Cardiac muscle cell (in vitro differentiated cells and primary cell): ENCODE measurements at regions not wholly inside any gene's neighbourhood (a gene's known extent, or its start where the extent isn't known, plus 50 kb on each side); places are given as distances from the start of the nearest gene placed in this dataset.

ENCODE experiments used
- DNase-seq, 2 donors: peaks; one replicate each; pipeline versions ENCODE4 v3.0.0 to v3.0.0-alpha.2; 2010 to 2017; ENCODE audit warnings: low read depth in 1 of 2, low spot score in 1 of 2
- H3K27ac ChIP-seq: fragments of 200-600 bp; sonication (generic); 2 replicates; pipeline ENCODE4 v1.5.1; 2016
- H3K27me3 ChIP-seq: fragments of 200-600 bp; sonication (generic); 2 replicates; pipeline ENCODE4 v1.6.0; 2016; ENCODE audit warnings: control low read depth
- H3K36me3 ChIP-seq: fragments of 200-600 bp; sonication (generic); 2 replicates; pipeline ENCODE4 v1.5.1; 2016; ENCODE audit warnings: control low read depth
- H3K4me1 ChIP-seq: fragments of 200-600 bp; sonication (generic); 2 replicates; pipeline ENCODE4 v1.8.1; 2017; ENCODE audit warnings: low read depth, mild to moderate bottlenecking, mixed run types
- H3K4me3 ChIP-seq: fragments of 200-600 bp; sonication (generic); 2 replicates; pipeline ENCODE4 v1.5.1; 2016; ENCODE audit warnings: mild to moderate bottlenecking
- H3K9me3 ChIP-seq: fragments of 200-600 bp; sonication (generic); 2 replicates; pipeline ENCODE4 v1.5.1; 2017; ENCODE audit warnings: low read depth, mild to moderate bottlenecking, control low read depth
- CTCF ChIP-seq: IDR thresholded peaks from 2 replicates; pipeline ENCODE4 v1.5.1; 2012; ENCODE audit warnings: low read depth, mild to moderate bottlenecking, low read length

- no peak for DNase-seq
- H3K27ac ChIP-seq, result no peak overlapping the region
- TF ChIP-seq CTCF, result no peak
- peaks cover 9% of the 10 kb centered on the region for H3K4me1 ChIP-seq
- no peaks in the 10 kb centered on the region for H3K36me3 ChIP-seq
- H3K4me3 ChIP-seq, result no peak overlapping the region
- no peaks in the 10 kb centered on the region for H3K9me3 ChIP-seq
- no peaks in the 10 kb centered on the region for H3K27me3 ChIP-seq
Observed at GRCh38 chr10:83276971-83277370, 862.3 kb upstream of the GHITM start.

- TF ChIP-seq CTCF, result no peak
- H3K4me3 ChIP-seq, result no peak overlapping the region
- no peaks in the 10 kb centered on the region for H3K4me1 ChIP-seq
- no peaks in the 10 kb centered on the region for H3K36me3 ChIP-seq
- H3K27me3 ChIP-seq, result no peaks in the 10 kb centered on the region
- DNase-seq, result no peak
- no peaks in the 10 kb centered on the region for H3K9me3 ChIP-seq
- H3K27ac ChIP-seq, result no peak overlapping the region
Observed at GRCh38 chr10:83283151-83283550, 856.2 kb upstream of the GHITM start.

- H3K9me3 ChIP-seq, result no peaks in the 10 kb centered on the region
- no peaks in the 10 kb centered on the region for H3K36me3 ChIP-seq
- DNase-seq, result no peak
- no peak overlapping the region for H3K27ac ChIP-seq
- no peaks in the 10 kb centered on the region for H3K4me1 ChIP-seq
- H3K4me3 ChIP-seq, result no peak overlapping the region
- TF ChIP-seq CTCF, result no peak
- no peaks in the 10 kb centered on the region for H3K27me3 ChIP-seq
Observed at GRCh38 chr10:83287374-83287773, 851.9 kb upstream of the GHITM start.

- H3K27ac ChIP-seq, result no peak overlapping the region
- no peaks in the 10 kb centered on the region for H3K9me3 ChIP-seq
- no peaks in the 10 kb centered on the region for H3K4me1 ChIP-seq
- no peak for TF ChIP-seq CTCF
- no peaks in the 10 kb centered on the region for H3K36me3 ChIP-seq
- H3K4me3 ChIP-seq, result no peak overlapping the region
- no peaks in the 10 kb centered on the region for H3K27me3 ChIP-seq
- no peak for DNase-seq
Observed at GRCh38 chr10:83289373-83289772, 849.9 kb upstream of the GHITM start.

GRCh38 chr10:83289948-83290347 lies 849.4 kb upstream of the GHITM start:
- no peaks in the 10 kb centered on the region for H3K9me3 ChIP-seq
- no peaks in the 10 kb centered on the region for H3K27me3 ChIP-seq
- no peaks in the 10 kb centered on the region for H3K4me1 ChIP-seq
- no peaks in the 10 kb centered on the region for H3K36me3 ChIP-seq
- DNase-seq, result no peak
- no peak overlapping the region for H3K4me3 ChIP-seq
- H3K27ac ChIP-seq, result no peak overlapping the region
- TF ChIP-seq CTCF, result no peak

GRCh38 chr10:83301732-83302131 lies 837.6 kb upstream of the GHITM start:
- H3K9me3 ChIP-seq, result no peaks in the 10 kb centered on the region
- no peak for TF ChIP-seq CTCF
- H3K4me1 ChIP-seq, result no peaks in the 10 kb centered on the region
- no peak overlapping the region for H3K27ac ChIP-seq
- H3K4me3 ChIP-seq, result no peak overlapping the region
- no peak for DNase-seq
- H3K36me3 ChIP-seq, result no peaks in the 10 kb centered on the region
- H3K27me3 ChIP-seq, result no peaks in the 10 kb centered on the region
